ENCODE measurements at regions not wholly inside any gene's neighbourhood (a gene's known extent, or its start where the extent isn't known, plus 50 kb on each side); places are given as distances from the start of the nearest gene placed in this dataset.

GRCh38 chr5:1945606-1946005 lies 62.9 kb upstream of the IRX4 start:
- DNase-seq: no peak

DNA sequence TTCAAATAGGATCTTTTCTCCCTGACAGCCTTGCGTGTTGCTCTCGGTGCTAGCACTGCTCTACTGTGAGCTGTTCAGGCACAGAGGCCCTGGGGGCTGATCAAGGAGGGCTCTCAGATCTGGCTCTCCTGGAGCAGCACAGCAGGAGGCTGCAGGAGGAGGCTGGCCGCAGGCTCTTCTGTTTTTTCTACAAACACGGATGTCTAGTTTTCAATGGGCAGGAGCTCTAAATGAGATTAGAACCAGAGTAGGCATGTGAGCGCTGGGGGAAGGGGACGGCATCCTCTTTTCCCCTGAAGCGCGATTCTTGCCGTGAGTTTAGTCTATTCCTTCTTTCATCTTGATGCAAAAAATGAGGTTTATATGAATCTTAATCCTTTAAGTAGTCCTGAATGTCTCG lies 61.7 kb upstream of the IRX4 start:
- no peak for DNase-seq

GRCh38 chr5:1943481-1943880 lies 60.8 kb upstream of the IRX4 start:
- no peak for DNase-seq

GRCh38 chr5:1942630-1943029 lies 59.9 kb upstream of the IRX4 start:
- DNase-seq: no peak

DNA sequence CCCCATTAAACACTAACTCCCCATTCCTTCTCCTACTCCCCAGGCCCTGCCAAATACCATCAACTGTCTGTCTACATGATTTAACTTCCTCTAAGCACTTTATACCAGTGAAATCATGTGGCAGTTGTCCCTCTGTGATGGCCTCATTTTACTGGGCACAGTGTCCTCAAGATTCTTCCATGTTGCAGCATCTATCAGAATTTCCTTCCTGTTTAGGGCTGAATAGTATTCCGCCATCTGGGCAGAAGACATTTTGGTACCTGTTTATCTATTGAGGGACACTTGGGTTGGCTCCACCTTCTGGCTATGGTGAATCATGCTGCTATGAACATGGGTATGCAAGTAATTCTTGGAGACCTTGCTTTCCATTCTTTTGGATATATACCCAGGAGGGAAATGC lies 59.4 kb upstream of the IRX4 start:
- DNase-seq: no peak

GRCh38 chr5:1939256-1939655 lies 56.5 kb upstream of the IRX4 start:
- DNase-seq: no peak

- no peak for DNase-seq
Measured at GRCh38 chr5:1938310-1939000, 55.7 kb upstream of the IRX4 start.

DNA sequence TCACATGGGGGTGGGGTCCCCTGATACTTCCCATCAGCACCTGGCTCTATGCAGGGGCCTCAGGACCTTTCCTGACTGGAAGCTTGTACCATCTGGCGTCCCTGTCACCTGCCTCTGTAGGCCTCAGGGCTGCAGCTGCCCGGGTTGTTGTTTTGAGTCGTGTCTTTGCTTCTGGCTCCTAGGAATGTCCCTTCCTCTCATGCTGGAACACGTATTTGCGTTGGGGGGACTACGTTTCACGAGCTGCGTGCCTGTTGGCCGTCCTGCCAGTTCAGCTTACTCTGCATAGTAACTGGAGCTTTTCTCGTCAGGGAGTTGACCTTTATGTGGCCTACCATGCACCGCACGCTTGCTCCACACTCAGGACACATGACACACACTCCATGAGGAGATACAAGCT lies 54.9 kb upstream of the IRX4 start:
- DNase-seq: no peak

DNA sequence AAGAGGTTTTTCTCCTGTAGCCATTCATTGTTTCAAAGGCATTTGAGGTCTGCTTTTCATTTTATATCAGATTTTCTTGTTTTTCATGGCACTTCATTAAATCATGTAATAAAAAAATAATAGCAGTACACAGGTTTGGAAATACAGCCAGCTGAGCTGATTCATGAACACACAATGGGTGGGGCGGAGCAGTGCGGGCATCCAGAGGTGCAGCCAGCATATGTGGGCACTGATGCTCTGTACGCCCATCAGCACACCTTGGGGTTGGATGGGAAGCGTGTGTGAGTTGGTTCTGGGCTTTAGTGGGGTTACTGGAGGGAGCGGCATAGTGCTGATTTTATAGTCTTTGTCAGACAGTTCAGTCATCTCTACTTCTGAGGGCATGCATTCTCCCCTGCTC lies 54.2 kb upstream of the IRX4 start:
- DNase-seq: no peak

DNA sequence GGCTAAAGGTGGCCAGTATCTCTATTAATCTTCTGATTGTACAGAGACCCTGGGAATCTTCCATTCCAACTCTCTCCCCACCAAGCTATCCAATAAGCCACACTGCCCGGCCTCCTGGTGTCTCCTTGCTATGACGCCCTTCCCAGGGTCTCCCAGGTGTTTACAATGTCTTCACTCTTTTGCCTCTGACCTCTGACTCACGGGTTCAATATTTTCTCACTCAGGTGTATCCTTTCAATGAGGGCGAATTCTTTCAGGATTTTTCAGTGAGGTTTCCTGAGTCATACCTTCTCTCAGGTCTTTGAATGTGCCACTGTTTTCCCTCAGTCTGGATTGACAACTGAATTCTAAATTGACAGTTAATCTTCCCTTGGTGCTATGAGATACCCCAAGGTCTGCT lies 53.7 kb upstream of the IRX4 start:
- DNase-seq: no peak

DNA sequence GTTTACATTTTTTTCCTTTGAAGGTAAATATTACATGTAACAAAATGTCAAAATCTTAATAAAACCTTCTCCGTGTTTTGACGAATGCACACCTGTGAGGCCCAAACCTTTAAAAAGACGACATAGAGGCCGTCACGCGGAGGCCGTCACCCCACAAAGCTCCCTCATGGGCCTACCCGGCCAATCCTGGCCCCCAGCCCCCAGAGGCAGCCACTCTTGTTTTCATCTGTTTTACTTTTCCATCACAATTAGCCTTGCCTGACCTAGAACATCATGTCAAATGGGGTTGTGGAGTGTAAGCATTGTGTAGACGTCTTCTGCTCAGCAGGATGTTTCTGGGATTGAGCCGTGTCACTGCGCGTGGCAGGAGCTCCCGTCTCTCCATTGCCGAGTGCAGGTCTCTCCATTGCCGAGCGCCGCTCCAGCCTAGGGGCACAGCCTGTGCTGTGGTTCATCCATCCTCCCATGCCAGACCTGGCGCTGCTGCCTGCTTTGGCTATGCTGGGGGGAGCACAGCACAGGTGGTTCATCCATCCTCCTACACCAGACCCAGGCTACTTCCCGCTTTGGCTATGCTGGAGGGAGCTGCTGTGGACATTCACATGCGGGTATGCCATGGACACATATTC lies 52.2 kb upstream of the IRX4 start:
- no peak for DNase-seq

GRCh38 chr5:1934056-1934394 lies 51.3 kb upstream of the IRX4 start:
- no peak for DNase-seq

DNA sequence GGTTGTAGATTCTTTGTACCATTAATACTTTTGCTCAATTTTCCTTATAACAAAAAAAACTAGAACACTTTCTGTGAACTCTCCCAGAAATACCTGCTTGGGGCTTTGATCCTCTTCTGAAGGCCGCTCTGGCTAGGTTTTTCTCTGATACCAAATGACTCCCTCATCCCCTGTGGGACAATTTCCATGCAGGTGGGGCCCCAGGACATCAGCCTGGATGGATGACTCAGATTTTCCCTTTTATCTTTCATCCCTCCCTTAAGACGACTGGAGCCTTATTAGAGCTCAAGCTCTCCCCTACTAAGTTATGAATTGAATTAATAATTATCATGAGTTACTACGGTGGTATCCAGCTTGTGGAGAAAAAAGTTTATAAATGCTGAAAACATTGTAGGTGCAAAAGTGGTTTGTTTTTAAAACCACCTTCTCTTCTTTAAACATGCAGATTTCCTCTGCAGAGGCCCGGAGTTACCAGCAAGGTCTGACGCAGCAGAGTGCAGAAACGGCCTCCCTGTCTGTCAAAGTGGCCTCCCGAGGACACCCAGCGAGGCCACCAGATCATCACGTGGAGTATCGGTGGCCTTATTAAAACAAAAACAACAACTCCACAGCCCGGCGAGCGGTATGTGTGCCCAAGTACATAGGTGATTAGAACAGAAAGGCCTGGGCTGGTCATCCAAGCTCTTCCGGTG lies 50.8 kb upstream of the IRX4 start:
- DNase-seq: no peak

All from NCI-H1417 (cell line).